ENCODE measurements at regions not wholly inside any gene's neighbourhood (a gene's known extent, or its start where the extent isn't known, plus 50 kb on each side); places are given as distances from the start of the nearest gene placed in this dataset.

- DNase-seq (no peak), ATAC-seq (ENCODE audit: poor library complexity) (no peak)
- intact Hi-C loops (cut with DNase I), result no loop called here
Measured at GRCh38 chr2:104668631-104669030, 185.3 kb upstream of the POU3F3 start.

- ATAC-seq (ENCODE audit: poor library complexity) (no peak), DNase-seq (no peak)
- intact Hi-C loops (cut with DNase I), result no loop called here
Measured at GRCh38 chr2:104673225-104673624, 180.7 kb upstream of the POU3F3 start.

- intact Hi-C loops (cut with DNase I), result no loop called here
- no peak for ATAC-seq (ENCODE audit: poor library complexity)
- DNase-seq, result no peak
Measured at GRCh38 chr2:104678181-104678580, 175.7 kb upstream of the POU3F3 start.

GRCh38 chr2:104685591-104685990 lies 168.3 kb upstream of the POU3F3 start:
- intact Hi-C loops (cut with DNase I), result no loop called here
- no peak for ATAC-seq (ENCODE audit: poor library complexity)
- DNase-seq, result no peak

GRCh38 chr2:104687147-104687546 lies 166.8 kb upstream of the POU3F3 start:
- intact Hi-C loops (cut with DNase I), result no loop called here
- DNase-seq, result no peak
- no peak for ATAC-seq (ENCODE audit: poor library complexity)

- intact Hi-C loops (cut with DNase I), result no loop called here
- DNase-seq (no peak), ATAC-seq (ENCODE audit: poor library complexity) (no peak)
Measured at GRCh38 chr2:104690255-104690984, 163.5 kb upstream of the POU3F3 start.

GRCh38 chr2:104698276-104698675 lies 155.6 kb upstream of the POU3F3 start:
- DNase-seq (no peak), ATAC-seq (ENCODE audit: poor library complexity) (no peak)
- intact Hi-C loops (cut with DNase I), result no loop called here

- ATAC-seq (ENCODE audit: poor library complexity), result no peak
- intact Hi-C loops (cut with DNase I), result no loop called here
- DNase-seq, result no peak
Measured at GRCh38 chr2:104701411-104701911, 152.5 kb upstream of the POU3F3 start.

- intact Hi-C loops (cut with DNase I), result no loop called here
- DNase-seq (no peak), ATAC-seq (ENCODE audit: poor library complexity) (no peak)
Measured at GRCh38 chr2:104702031-104702850, 151.7 kb upstream of the POU3F3 start.

GRCh38 chr2:104703669-104704068 lies 150.2 kb upstream of the POU3F3 start:
- ATAC-seq (ENCODE audit: poor library complexity), result no peak
- intact Hi-C loops (cut with DNase I), result no loop called here
- no peak for DNase-seq

- intact Hi-C loops (cut with DNase I), result no loop called here
- DNase-seq, result no peak
- no peak for ATAC-seq (ENCODE audit: poor library complexity)
Measured at GRCh38 chr2:104704496-104705245, 149.2 kb upstream of the POU3F3 start.

GRCh38 chr2:104707056-104707455 lies 146.9 kb upstream of the POU3F3 start:
- DNase-seq (no peak), ATAC-seq (ENCODE audit: poor library complexity) (no peak)
- intact Hi-C loops (cut with DNase I), result no loop called here

- DNase-seq (no peak), ATAC-seq (ENCODE audit: poor library complexity) (no peak)
- intact Hi-C loops (cut with DNase I), result no loop called here
Measured at GRCh38 chr2:104708967-104709366, 144.9 kb upstream of the POU3F3 start.

- intact Hi-C loops (cut with DNase I), result no loop called here
- no peak for ATAC-seq (ENCODE audit: poor library complexity)
- DNase-seq, result no peak
Measured at GRCh38 chr2:104716061-104716460, 137.9 kb upstream of the POU3F3 start.

GRCh38 chr2:104733226-104733943 lies 120.5 kb upstream of the POU3F3 start:
- no peak for ATAC-seq (ENCODE audit: poor library complexity)
- DNase-seq, result no peak
- intact Hi-C loops (cut with DNase I), result no loop called here

GRCh38 chr2:104734937-104735586 lies 118.9 kb upstream of the POU3F3 start:
- DNase-seq (no peak), ATAC-seq (ENCODE audit: poor library complexity) (no peak)
- intact Hi-C loops (cut with DNase I), result no loop called here

GRCh38 chr2:104736026-104736425 lies 117.9 kb upstream of the POU3F3 start:
- intact Hi-C loops (cut with DNase I), result no loop called here
- no peak for ATAC-seq (ENCODE audit: poor library complexity)

GRCh38 chr2:104741860-104742259 lies 112.1 kb upstream of the POU3F3 start:
- ATAC-seq (ENCODE audit: poor library complexity) (no peak), DNase-seq (no peak)
- intact Hi-C loops (cut with DNase I), result no loop called here

More at GRCh38 chr2:104736026-104736425, 117.9 kb upstream of the POU3F3 start:
- no peak for DNase-seq

Data from Right ventricle myocardium superior (tissue), 1 donor.